Hematopoietic multipotent progenitor cell treated with erythropoietin and hydrocortisone succinate and interleukin-3 and kit ligand, for 17 days (in vitro differentiated cells): ENCODE measurements at regions not wholly inside any gene's neighbourhood (a gene's known extent, or its start where the extent isn't known, plus 50 kb on each side); places are given as distances from the start of the nearest gene placed in this dataset.
"Not testable (repeated sequence)": the region's sequence is repeated elsewhere in the genome, so short reads cannot be mapped to it uniquely, and the experiment has no call there.

Source experiments
- DNase-seq: peaks from one replicate; pipeline ENCODE4 v3.0.0-alpha.2; 2015; ENCODE audit warnings: low spot score

- peak; percentile 12 for DNase-seq
Measured at GRCh38 chr10:18735711-18736110, 76.5 kb downstream of the ARL5B start.

GRCh38 chr10:18737236-18737635 is 78.0 kb downstream of the ARL5B start:
- no peak for DNase-seq

- no peak for DNase-seq
Measured at GRCh38 chr10:18737841-18738240, 78.6 kb downstream of the ARL5B start.

- DNase-seq: no peak
Measured at GRCh38 chr10:18738835-18739234, 79.6 kb downstream of the ARL5B start.

GRCh38 chr10:18743926-18744325 is 84.7 kb downstream of the ARL5B start:
- DNase-seq: no peak

GRCh38 chr10:18753312-18753895 is 94.2 kb downstream of the ARL5B start:
- no peak for DNase-seq

- DNase-seq: no peak
Measured at GRCh38 chr10:18759575-18759974, 100.3 kb downstream of the ARL5B start.

- no peak for DNase-seq
Measured at GRCh38 chr10:18760836-18761235, 101.6 kb downstream of the ARL5B start.

- DNase-seq: no peak
Measured at GRCh38 chr10:18767981-18768380, 108.8 kb downstream of the ARL5B start.

- DNase-seq: no peak
Measured at GRCh38 chr10:18773180-18773579, 113.9 kb downstream of the ARL5B start.

- DNase-seq: no peak
Measured at GRCh38 chr10:18777258-18777657, 118.0 kb downstream of the ARL5B start.

- DNase-seq: no peak
Measured at GRCh38 chr10:18786478-18786877, 127.2 kb downstream of the ARL5B start.

- DNase-seq: no peak
Measured at GRCh38 chr10:18793951-18794350, 134.7 kb downstream of the ARL5B start.

- DNase-seq: no peak
Measured at GRCh38 chr10:18795549-18795948, 136.3 kb downstream of the ARL5B start.

- DNase-seq: no peak
Measured at GRCh38 chr10:18797286-18797685, 138.1 kb downstream of the ARL5B start.

- DNase-seq: no peak
Measured at GRCh38 chr10:18822156-18822555, 162.9 kb downstream of the ARL5B start.

- no peak for DNase-seq
Measured at GRCh38 chr10:18829259-18829658, 170.0 kb downstream of the ARL5B start.

- no peak for DNase-seq
Measured at GRCh38 chr10:18830277-18830676, 171.0 kb downstream of the ARL5B start.

- DNase-seq: not testable (repeated sequence)
Measured at GRCh38 chr10:18856623-18857022, 192.0 kb upstream of the MALRD1 start.

- no peak for DNase-seq
Measured at GRCh38 chr10:18859659-18860058, 188.9 kb upstream of the MALRD1 start.

- DNase-seq: no peak
Measured at GRCh38 chr10:18860186-18860585, 188.4 kb upstream of the MALRD1 start.

GRCh38 chr10:18860631-18861240 is 187.9 kb upstream of the MALRD1 start:
- no peak for DNase-seq

- DNase-seq: no peak
Measured at GRCh38 chr10:18861382-18861781, 187.2 kb upstream of the MALRD1 start.

- DNase-seq: no peak
Measured at GRCh38 chr10:18866852-18867251, 181.7 kb upstream of the MALRD1 start.
